Gastrocnemius medialis (tissue), 4 donors: ENCODE measurements at regions not wholly inside any gene's neighbourhood (a gene's known extent, or its start where the extent isn't known, plus 50 kb on each side); places are given as distances from the start of the nearest gene placed in this dataset.
"Not testable (repeated sequence)": the region's sequence is repeated elsewhere in the genome, so short reads cannot be mapped to it uniquely, and the experiment has no call there.

ENCODE experiments used
- ATAC-seq, 2 donors: fragments of 150-250 bp; one replicate each; pipeline ENCODE4 v1.9.1; 2016
- DNase-seq, 2 donors: peaks; one replicate each; pipeline ENCODE4 v3.0.0-alpha.2; 2019
- H3K27ac ChIP-seq, 4 donors: fragments of 200-600 bp; sonication (generic); 1 replicate in 1 of 4; 2 replicates in 3 of 4; pipeline ENCODE4 v1.5.1; 2016 to 2018; ENCODE audit warnings: mild to moderate bottlenecking in 2 of 4, moderate library complexity in 1 of 4
- H3K27me3 ChIP-seq, 3 donors: fragments of 200-600 bp; sonication (generic) in 2 of 3; 1 replicate in 1 of 3; 2 replicates in 2 of 3; pipeline versions ENCODE4 v1.5.1 to v1.6.0; 2016 to 2019; ENCODE audit warnings: mild to moderate bottlenecking in 1 of 3, moderate library complexity in 1 of 3
- H3K36me3 ChIP-seq, 2 donors: fragments of 200-600 bp; sonication (generic) in 1 of 2; one replicate each; pipeline ENCODE4 v1.5.1; 2017 to 2018
- H3K4me1 ChIP-seq, 2 donors: fragments of 200-600 bp; sonication (generic) in 1 of 2; one replicate each; pipeline ENCODE4 v1.5.1; 2016 to 2017; ENCODE audit warnings: mild to moderate bottlenecking in 2 of 2
- H3K4me3 ChIP-seq, 4 donors: fragments of 200-600 bp; sonication (generic) in 3 of 4; 1 replicate in 1 of 4; 2 replicates in 3 of 4; pipeline ENCODE4 v1.5.1; 2016 to 2019; ENCODE audit warnings: mild to moderate bottlenecking in 2 of 4
- H3K9me3 ChIP-seq, 3 donors: fragments of 200-600 bp; sonication (generic) in 2 of 3; 1 replicate in 1 of 3; 2 replicates in 2 of 3; pipeline ENCODE4 v1.5.1; 2016 to 2019
- CTCF ChIP-seq, 5 experiments: fragments of 450-650 bp in 3 of 5; fragments of 200-600 bp in 2 of 5; sonication (generic) in 2 of 5; IDR thresholded peaks in 4 of 5; conservative IDR thresholded peaks in 1 of 5; 1 replicate in 4 of 5; 2 replicates in 1 of 5; pipeline ENCODE4 v1.5.1; 2016 to 2019; ENCODE audit warnings: antibody characterized with exemption in 5 of 5, mild to moderate bottlenecking in 3 of 5, moderate library complexity in 3 of 5
- POLR2A ChIP-seq, 2 donors: fragments of 450-650 bp; IDR thresholded peaks; one replicate each; pipeline ENCODE4 v1.6.1; 2017; ENCODE audit warnings: antibody characterized with exemption in 2 of 2, mild to moderate bottlenecking in 2 of 2, moderate library complexity in 2 of 2
- in situ Hi-C, 4 donors: fragments of 200-750 bp; cut with MboI; loops; one replicate each; pipeline versions ENCODE4 v1.15.0 to v1.8.0; 2017; ENCODE audit warnings: low sequenced_read_pairs in 4 of 4
- intact Hi-C: fragments of 100-400 bp; cut with DNase I; formaldehyde crosslinking; loops from one replicate; pipeline ENCODE4 v1.15.1; 2023; ENCODE audit warnings: low total_unique reads

- DNase-seq, result no peak
- TF ChIP-seq POLR2A (IDR thresholded peaks at IDR 0.05) (no peak), CTCF (IDR thresholded peaks at IDR 0.05 in 4 of 5, conservative IDR thresholded peaks at IDR 0.05 in 1 of 5) (no peak)
- Histone ChIP-seq H3K36me3 (no peaks in the 10 kb centered on the region), H3K9me3 (no peaks in the 10 kb centered on the region), H3K27me3 (peaks cover 0 to 8% (median 6%) of the 10 kb centered on the region in 3 donors), H3K27ac (no peak overlapping the region), H3K4me1 (no peaks in the 10 kb centered on the region), H3K4me3 (no peak overlapping the region)
- no peak for ATAC-seq
- intact Hi-C loops, result no loop called here
- in situ Hi-C loops, result no loop called here
Observed at GRCh38 chr14:106120101-106120500, 593.7 kb downstream of the TMEM121 start.

- in situ Hi-C loops (no loop called here), intact Hi-C loops (no loop called here)
- DNase-seq, result no peak
- no peaks in the 10 kb centered on the region for H3K4me1 ChIP-seq
- TF ChIP-seq CTCF (IDR thresholded peaks at IDR 0.05 in 4 of 5, conservative IDR thresholded peaks at IDR 0.05 in 1 of 5) (no peak), POLR2A (IDR thresholded peaks at IDR 0.05) (no peak)
- no peak for ATAC-seq
- peaks cover 0 to 4% (median 0%) of the 10 kb centered on the region in 3 donors for H3K27me3 ChIP-seq
- no peak overlapping the region for H3K27ac ChIP-seq
- H3K36me3 ChIP-seq, result no peaks in the 10 kb centered on the region
- no peaks in the 10 kb centered on the region for H3K9me3 ChIP-seq
- no peak overlapping the region for H3K4me3 ChIP-seq
Observed at GRCh38 chr14:106129274-106129673, 602.9 kb downstream of the TMEM121 start.

- in situ Hi-C loops, H3K36me3 ChIP-seq, H3K9me3 ChIP-seq, H3K27me3 ChIP-seq, H3K4me1 ChIP-seq, DNase-seq, H3K4me3 ChIP-seq, H3K27ac ChIP-seq, ATAC-seq, intact Hi-C loops: not testable (repeated sequence)
Observed at GRCh38 chr14:106129904-106130661, 603.7 kb downstream of the TMEM121 start.

- intact Hi-C loops, ATAC-seq, H3K4me3 ChIP-seq, H3K9me3 ChIP-seq, DNase-seq, H3K27me3 ChIP-seq, H3K27ac ChIP-seq, in situ Hi-C loops, H3K4me1 ChIP-seq, H3K36me3 ChIP-seq: not testable (repeated sequence)
Observed at GRCh38 chr14:106133126-106133525, 606.7 kb downstream of the TMEM121 start.

- H3K27ac ChIP-seq, result no peak overlapping the region
- DNase-seq (no peak), ATAC-seq (no peak)
- H3K27me3 ChIP-seq, result no peaks in the 10 kb centered on the region
- in situ Hi-C loops (no loop called here), intact Hi-C loops (no loop called here)
- TF ChIP-seq POLR2A (IDR thresholded peaks at IDR 0.05) (no peak), CTCF (IDR thresholded peaks at IDR 0.05 in 4 of 5, conservative IDR thresholded peaks at IDR 0.05 in 1 of 5) (no peak)
- no peaks in the 10 kb centered on the region for H3K9me3 ChIP-seq
- H3K4me3 ChIP-seq, result no peak overlapping the region
- no peaks in the 10 kb centered on the region for H3K36me3 ChIP-seq
- no peaks in the 10 kb centered on the region for H3K4me1 ChIP-seq
Observed at GRCh38 chr14:106134886-106135285, 608.5 kb downstream of the TMEM121 start.
